GM12874 (cell line): ENCODE measurements at regions not wholly inside any gene's neighbourhood (a gene's known extent, or its start where the extent isn't known, plus 50 kb on each side); places are given as distances from the start of the nearest gene placed in this dataset.

Experiments
- CTCF ChIP-seq: IDR thresholded peaks from 2 replicates; pipeline ENCODE4 v1.5.1; 2011; ENCODE audit warnings: low read depth, mild to moderate bottlenecking, control low read depth, low read length, moderate library complexity; ENCODE audit not compliant: insufficient read depth

GRCh38 chr4:135191596-135191995, 990.0 kb upstream of the PABPC4L start:
- no peak for TF ChIP-seq CTCF

GRCh38 chr4:135186002-135186401, 984.4 kb upstream of the PABPC4L start:
- TF ChIP-seq CTCF, result no peak

GRCh38 chr4:135185256-135185655, 983.7 kb upstream of the PABPC4L start:
- TF ChIP-seq CTCF, result no peak

GRCh38 chr4:135184715-135185114, 983.1 kb upstream of the PABPC4L start:
- TF ChIP-seq CTCF, result no peak

- no peak for TF ChIP-seq CTCF
These were observed 975.7 kb upstream of the PABPC4L start for GRCh38 chr4:135177321-135177720.

GRCh38 chr4:135166661-135167060, 965.1 kb upstream of the PABPC4L start:
- no peak for TF ChIP-seq CTCF

- TF ChIP-seq CTCF, result no peak
These were observed 963.0 kb upstream of the PABPC4L start for GRCh38 chr4:135164601-135165000.

- no peak for TF ChIP-seq CTCF
These were observed 942.9 kb upstream of the PABPC4L start for GRCh38 chr4:135144498-135144897.
